ENCODE measurements at regions not wholly inside any gene's neighbourhood (a gene's known extent, or its start where the extent isn't known, plus 50 kb on each side); places are given as distances from the start of the nearest gene placed in this dataset.

- Histone ChIP-seq H3K4me3 (replicated peaks in 1 of 3) (no peak overlapping the region), H3K9me3 (no peaks in the 10 kb centered on the region), H3K4me1 (no peaks in the 10 kb centered on the region), H3K36me3 (no peaks in the 10 kb centered on the region), H3K27me3 (no peaks in the 10 kb centered on the region), H3K27ac (no peak overlapping the region)
- intact Hi-C loops (cut with DNase I), result no loop called here
- TF ChIP-seq, protein P1, sequence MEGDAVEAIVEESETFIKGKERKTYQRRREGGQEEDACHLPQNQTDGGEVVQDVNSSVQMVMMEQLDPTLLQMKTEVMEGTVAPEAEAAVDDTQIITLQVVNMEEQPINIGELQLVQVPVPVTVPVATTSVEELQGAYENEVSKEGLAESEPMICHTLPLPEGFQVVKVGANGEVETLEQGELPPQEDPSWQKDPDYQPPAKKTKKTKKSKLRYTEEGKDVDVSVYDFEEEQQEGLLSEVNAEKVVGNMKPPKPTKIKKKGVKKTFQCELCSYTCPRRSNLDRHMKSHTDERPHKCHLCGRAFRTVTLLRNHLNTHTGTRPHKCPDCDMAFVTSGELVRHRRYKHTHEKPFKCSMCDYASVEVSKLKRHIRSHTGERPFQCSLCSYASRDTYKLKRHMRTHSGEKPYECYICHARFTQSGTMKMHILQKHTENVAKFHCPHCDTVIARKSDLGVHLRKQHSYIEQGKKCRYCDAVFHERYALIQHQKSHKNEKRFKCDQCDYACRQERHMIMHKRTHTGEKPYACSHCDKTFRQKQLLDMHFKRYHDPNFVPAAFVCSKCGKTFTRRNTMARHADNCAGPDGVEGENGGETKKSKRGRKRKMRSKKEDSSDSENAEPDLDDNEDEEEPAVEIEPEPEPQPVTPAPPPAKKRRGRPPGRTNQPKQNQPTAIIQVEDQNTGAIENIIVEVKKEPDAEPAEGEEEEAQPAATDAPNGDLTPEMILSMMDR (IDR thresholded peaks at IDR 0.05), result no peak
- no peak for TF ChIP-seq POLR2A (IDR thresholded peaks at IDR 0.05)
- DNase-seq, result no peak
- 34 to 48% methylated on average over 3 of the region's 3 CpGs for WGBS, 2 donors
Observed at GRCh38 chr17:34717092-34717491, 137.7 kb downstream of the TMEM132E start.

- H3K36me3 ChIP-seq, result no peaks in the 10 kb centered on the region
- intact Hi-C loops (cut with DNase I), result no loop called here
- no peak for DNase-seq
- no peaks in the 10 kb centered on the region for H3K4me1 ChIP-seq
- H3K27me3 ChIP-seq, result no peaks in the 10 kb centered on the region
- 81 to 83% methylated on average over 3 of the region's 3 CpGs for WGBS, 2 donors
- no peaks in the 10 kb centered on the region for H3K9me3 ChIP-seq
- TF ChIP-seq, protein P1 (IDR thresholded peaks at IDR 0.05), result no peak
- TF ChIP-seq POLR2A (IDR thresholded peaks at IDR 0.05), result no peak
- no peak overlapping the region for H3K27ac ChIP-seq
- H3K4me3 ChIP-seq (replicated peaks in 1 of 3), result no peak overlapping the region
Observed at GRCh38 chr17:34716291-34716690, 136.9 kb downstream of the TMEM132E start.

DNA sequence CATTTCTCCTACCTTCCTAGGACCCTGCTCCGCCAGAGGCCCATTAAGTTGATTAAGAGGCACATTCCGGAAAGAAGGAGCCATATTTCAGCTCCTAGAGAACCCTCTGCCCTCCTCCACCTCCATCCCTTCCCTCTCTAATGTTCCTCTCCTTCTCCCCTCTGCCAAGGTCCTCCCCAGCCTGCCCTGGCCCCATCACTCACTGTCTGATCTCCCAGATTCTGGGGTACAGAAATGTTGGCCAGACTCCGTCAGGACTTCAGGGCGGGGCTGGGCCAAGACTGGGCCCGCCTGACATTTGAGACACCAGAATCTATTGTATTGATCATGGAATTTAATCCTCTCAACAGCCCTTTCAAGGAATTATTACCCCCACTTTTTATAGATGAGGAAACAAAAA is 136.1 kb downstream of the TMEM132E start:
- H3K27ac ChIP-seq, result no peak overlapping the region
- H3K9me3 ChIP-seq, result no peaks in the 10 kb centered on the region
- WGBS, 2 donors, result 83 to 91% methylated on average over 5 of the region's 5 CpGs
- intact Hi-C loops (cut with DNase I), result no loop called here
- H3K27me3 ChIP-seq, result no peaks in the 10 kb centered on the region
- DNase-seq, result no peak
- TF ChIP-seq POLR2A (IDR thresholded peaks at IDR 0.05), result no peak
- TF ChIP-seq, protein P1 (IDR thresholded peaks at IDR 0.05), result no peak
- H3K4me3 ChIP-seq (replicated peaks in 1 of 3), result no peak overlapping the region
- no peaks in the 10 kb centered on the region for H3K4me1 ChIP-seq
- no peaks in the 10 kb centered on the region for H3K36me3 ChIP-seq

DNA sequence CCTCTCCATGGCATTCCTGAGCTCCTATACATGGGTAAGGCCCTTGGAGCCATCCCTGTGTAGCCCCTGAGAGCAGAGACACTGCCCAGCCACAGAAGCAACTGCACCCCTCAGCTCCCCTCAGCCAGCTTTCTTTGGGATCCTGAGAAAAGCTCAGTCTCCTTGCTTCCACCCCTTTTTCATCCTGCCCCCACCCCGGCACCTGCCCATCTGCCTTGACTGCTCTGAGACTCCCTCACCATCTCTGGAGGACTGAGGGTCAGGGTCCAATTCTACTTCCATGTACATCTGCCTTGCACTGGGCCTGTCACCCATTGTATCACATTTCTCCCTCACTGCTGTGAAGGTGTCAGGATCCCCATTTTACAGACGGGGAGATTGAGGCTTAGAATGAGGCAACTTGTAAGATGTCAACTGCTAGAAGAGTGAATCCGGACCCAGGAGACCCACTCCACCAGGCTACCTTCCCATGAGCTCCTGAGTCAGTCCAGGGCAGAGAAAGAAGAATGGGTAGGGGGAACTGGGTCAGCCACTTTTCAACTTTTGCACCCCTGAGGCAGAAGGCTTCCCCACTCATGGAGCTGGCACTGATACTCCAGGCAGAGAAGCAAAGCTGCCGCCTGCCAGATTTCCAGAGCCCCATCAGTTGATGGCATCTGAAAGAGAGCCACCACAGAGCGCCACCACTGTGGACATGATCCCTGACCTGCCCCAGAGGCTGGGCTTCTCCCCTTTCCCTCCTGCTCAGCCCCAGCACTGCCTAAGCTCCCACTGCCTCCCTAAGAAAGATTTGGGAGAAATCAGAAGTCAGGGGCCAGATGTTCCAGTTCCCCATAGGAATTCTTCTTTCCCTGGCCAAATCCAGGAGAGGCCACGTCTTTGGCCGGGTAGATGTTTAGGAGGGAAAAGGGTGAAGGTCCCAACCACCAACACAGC is 135.4 kb downstream of the TMEM132E start:
- H3K27me3 ChIP-seq, result no peaks in the 10 kb centered on the region
- H3K9me3 ChIP-seq, result no peaks in the 10 kb centered on the region
- H3K36me3 ChIP-seq, result no peaks in the 10 kb centered on the region
- 82 to 94% methylated on average over 7 of the region's 7 CpGs for WGBS, 2 donors
- TF ChIP-seq POLR2A (IDR thresholded peaks at IDR 0.05), result no peak
- TF ChIP-seq, protein P1 (IDR thresholded peaks at IDR 0.05), result no peak
- no peak overlapping the region for H3K27ac ChIP-seq
- no peak overlapping the region for H3K4me3 ChIP-seq (replicated peaks in 1 of 3)
- intact Hi-C loops (cut with DNase I), result no loop called here
- DNase-seq, result no peak
- no peaks in the 10 kb centered on the region for H3K4me1 ChIP-seq

GRCh38 chr17:34713687-34714086 is 134.3 kb downstream of the TMEM132E start:
- Histone ChIP-seq H3K4me1 (no peaks in the 10 kb centered on the region), H3K4me3 (replicated peaks in 1 of 3) (no peak overlapping the region), H3K9me3 (no peaks in the 10 kb centered on the region), H3K27ac (no peak overlapping the region), H3K27me3 (no peaks in the 10 kb centered on the region), H3K36me3 (no peaks in the 10 kb centered on the region)
- TF ChIP-seq, protein P1 (IDR thresholded peaks at IDR 0.05), result no peak
- TF ChIP-seq POLR2A (IDR thresholded peaks at IDR 0.05), result no peak
- no peak for DNase-seq
- intact Hi-C loops (cut with DNase I), result no loop called here
- WGBS, 2 donors, result 91 to 100% methylated on average over 1 of the region's 1 CpG

Measured in thyroid gland (tissue), 4 donors.